ENCODE measurements at regions not wholly inside any gene's neighbourhood (a gene's known extent, or its start where the extent isn't known, plus 50 kb on each side); places are given as distances from the start of the nearest gene placed in this dataset.

DNA sequence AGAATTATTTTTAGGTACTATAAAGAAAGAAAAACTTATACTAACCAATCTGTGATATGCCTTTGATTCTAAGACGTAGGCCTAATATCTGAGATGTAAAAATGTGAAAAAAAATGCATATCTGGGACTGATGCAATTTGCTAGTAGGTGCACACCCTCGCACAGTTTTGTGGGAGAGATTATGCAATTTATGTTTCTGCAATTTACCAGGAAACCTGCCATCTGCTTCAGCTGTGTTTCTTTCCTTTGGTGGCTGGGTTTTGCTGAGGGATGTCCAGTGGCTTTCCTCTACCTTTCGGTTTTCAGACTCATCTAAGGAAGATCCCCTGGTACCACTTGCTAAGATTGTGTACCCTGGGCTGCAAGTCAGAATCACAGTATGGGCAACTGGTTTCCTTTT, 186.9 kb downstream of the ZFP64 start:
- H3K4me1 ChIP-seq (ENCODE audit: insufficient read depth, low read length, poor library complexity, severe bottlenecking) = peaks cover 27% of the 10 kb centered on the region
- CTCF ChIA-PET (ENCODE audit: unreplicated experiment) = no interaction called here
- TF ChIP-seq, protein P1, sequence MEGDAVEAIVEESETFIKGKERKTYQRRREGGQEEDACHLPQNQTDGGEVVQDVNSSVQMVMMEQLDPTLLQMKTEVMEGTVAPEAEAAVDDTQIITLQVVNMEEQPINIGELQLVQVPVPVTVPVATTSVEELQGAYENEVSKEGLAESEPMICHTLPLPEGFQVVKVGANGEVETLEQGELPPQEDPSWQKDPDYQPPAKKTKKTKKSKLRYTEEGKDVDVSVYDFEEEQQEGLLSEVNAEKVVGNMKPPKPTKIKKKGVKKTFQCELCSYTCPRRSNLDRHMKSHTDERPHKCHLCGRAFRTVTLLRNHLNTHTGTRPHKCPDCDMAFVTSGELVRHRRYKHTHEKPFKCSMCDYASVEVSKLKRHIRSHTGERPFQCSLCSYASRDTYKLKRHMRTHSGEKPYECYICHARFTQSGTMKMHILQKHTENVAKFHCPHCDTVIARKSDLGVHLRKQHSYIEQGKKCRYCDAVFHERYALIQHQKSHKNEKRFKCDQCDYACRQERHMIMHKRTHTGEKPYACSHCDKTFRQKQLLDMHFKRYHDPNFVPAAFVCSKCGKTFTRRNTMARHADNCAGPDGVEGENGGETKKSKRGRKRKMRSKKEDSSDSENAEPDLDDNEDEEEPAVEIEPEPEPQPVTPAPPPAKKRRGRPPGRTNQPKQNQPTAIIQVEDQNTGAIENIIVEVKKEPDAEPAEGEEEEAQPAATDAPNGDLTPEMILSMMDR (conservative IDR thresholded peaks at IDR 0.05; ENCODE audit: low read length) = no peak
- no peak for TF ChIP-seq EZH2phosphoT487 (IDR thresholded peaks at IDR 0.05; ENCODE audit: borderline replicate concordance, low read depth, low read length)
- H4K20me1 ChIP-seq (ENCODE audit: insufficient read depth, low read length) = no peaks in the 10 kb centered on the region
- DNase-seq (ENCODE audit: low spot score) = no peak
- POLR2A ChIA-PET = interaction anchor here (1.5 kb wide), 1 partner anchor 21 kb away, joined by 3 read pairs; no protein-coding TSS in a partner anchor
- BruUV-seq (replicated peaks) = no TSS peak
- H3K79me2 ChIP-seq (ENCODE audit: insufficient read depth, low read depth, low read length) = no peaks in the 10 kb centered on the region
- intact Hi-C loops (cut with micrococcal nuclease; ENCODE audit: unreplicated experiment) = no loop called here
- H2AFZ ChIP-seq (ENCODE audit: low read length) = peak overlapping the region; percentile 57; the same call in 1 of the 2 replicates
- no peaks in the 10 kb centered on the region for H3K9me2 ChIP-seq (ENCODE audit: insufficient read depth, low read length)
- H3K27ac ChIP-seq (ENCODE audit: low read depth, low read length, poor library complexity, severe bottlenecking) = no peak overlapping the region
- H3K9me3 ChIP-seq (ENCODE audit: low read length) = no peaks in the 10 kb centered on the region
- no peak overlapping the region for H3K4me2 ChIP-seq (ENCODE audit: low read length)
- H3K36me3 ChIP-seq (ENCODE audit: insufficient read depth, low read length) = no peaks in the 10 kb centered on the region
- no peak overlapping the region for H3K4me3 ChIP-seq (ENCODE audit: low read depth, low read length, poor library complexity, severe bottlenecking)

DNA sequence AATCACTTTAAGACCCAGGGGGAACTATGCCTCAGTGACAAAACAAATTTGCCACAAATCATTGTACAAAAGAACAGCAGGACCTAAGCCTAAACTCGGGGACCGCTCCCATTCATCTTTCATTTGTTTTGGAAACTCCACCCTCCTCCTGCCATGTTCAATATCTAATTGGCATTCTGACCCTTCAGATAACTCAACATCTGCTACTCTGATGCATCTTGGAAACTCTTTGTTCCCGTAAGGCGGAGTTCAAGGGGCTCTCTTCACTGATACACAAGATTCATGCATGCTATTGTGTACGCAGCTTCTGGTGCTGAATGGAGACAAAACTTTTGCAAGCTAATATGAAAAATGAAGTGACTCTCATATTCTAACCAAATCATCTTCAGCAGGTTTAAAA, 187.6 kb downstream of the ZFP64 start:
- Histone ChIP-seq H3K9me2 (ENCODE audit: insufficient read depth, low read length) (no peaks in the 10 kb centered on the region), H3K36me3 (ENCODE audit: insufficient read depth, low read length) (no peaks in the 10 kb centered on the region), H3K4me3 (ENCODE audit: low read depth, low read length, poor library complexity, severe bottlenecking) (no peak overlapping the region), H2AFZ (ENCODE audit: low read length) (peak overlapping the region; percentile 57; the same call in 1 of the 2 replicates), H3K4me1 (ENCODE audit: insufficient read depth, low read length, poor library complexity, severe bottlenecking) (peaks cover 27% of the 10 kb centered on the region), H4K20me1 (ENCODE audit: insufficient read depth, low read length) (no peaks in the 10 kb centered on the region), H3K27ac (ENCODE audit: low read depth, low read length, poor library complexity, severe bottlenecking) (no peak overlapping the region), H3K9me3 (ENCODE audit: low read length) (no peaks in the 10 kb centered on the region), H3K79me2 (ENCODE audit: insufficient read depth, low read depth, low read length) (no peaks in the 10 kb centered on the region), H3K4me2 (ENCODE audit: low read length) (peak overlapping the region; percentile 33)
- CTCF ChIA-PET (ENCODE audit: unreplicated experiment) = no interaction called here
- TF ChIP-seq, protein P1 (conservative IDR thresholded peaks at IDR 0.05; ENCODE audit: low read length) = no peak
- TF ChIP-seq EZH2phosphoT487 (IDR thresholded peaks at IDR 0.05; ENCODE audit: borderline replicate concordance, low read depth, low read length) = no peak
- POLR2A ChIA-PET = no interaction called here
- intact Hi-C loops (cut with micrococcal nuclease; ENCODE audit: unreplicated experiment) = no loop called here
- no TSS peak for BruUV-seq (replicated peaks)
- no peak for DNase-seq (ENCODE audit: low spot score)

DNA sequence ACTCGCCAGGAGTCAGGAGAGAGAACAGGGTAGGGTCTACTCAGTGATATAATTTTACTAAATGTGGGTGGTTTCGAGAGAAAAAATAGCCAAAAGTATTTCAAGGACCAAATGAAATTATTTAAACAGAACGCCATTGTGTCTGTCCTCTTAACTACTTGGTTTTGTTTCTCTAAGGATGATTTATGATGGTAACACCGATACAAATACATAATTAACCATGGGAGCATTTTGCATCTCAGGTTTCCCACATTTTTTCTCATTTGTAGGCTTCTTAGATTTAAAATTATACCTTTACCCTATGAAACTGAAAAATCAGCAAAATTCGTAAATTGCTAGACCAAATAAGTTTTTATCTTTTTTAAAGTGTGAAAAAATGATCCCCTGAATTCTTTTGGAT, 188.2 kb downstream of the ZFP64 start:
- TF ChIP-seq, protein P1 (conservative IDR thresholded peaks at IDR 0.05; ENCODE audit: low read length) = no peak
- TF ChIP-seq EZH2phosphoT487 (IDR thresholded peaks at IDR 0.05; ENCODE audit: borderline replicate concordance, low read depth, low read length) = no peak
- Histone ChIP-seq H3K4me1 (ENCODE audit: insufficient read depth, low read length, poor library complexity, severe bottlenecking) (peaks cover 27% of the 10 kb centered on the region), H3K4me3 (ENCODE audit: low read depth, low read length, poor library complexity, severe bottlenecking) (peak overlapping the region; percentile 3), H3K9me3 (ENCODE audit: low read length) (no peaks in the 10 kb centered on the region), H3K4me2 (ENCODE audit: low read length) (peak overlapping the region; percentile 33), H3K36me3 (ENCODE audit: insufficient read depth, low read length) (no peaks in the 10 kb centered on the region), H3K27ac (ENCODE audit: low read depth, low read length, poor library complexity, severe bottlenecking) (no peak overlapping the region), H3K9me2 (ENCODE audit: insufficient read depth, low read length) (no peaks in the 10 kb centered on the region), H3K79me2 (ENCODE audit: insufficient read depth, low read depth, low read length) (no peaks in the 10 kb centered on the region), H4K20me1 (ENCODE audit: insufficient read depth, low read length) (no peaks in the 10 kb centered on the region), H2AFZ (ENCODE audit: low read length) (peak overlapping the region; percentile 57; the same call in 1 of the 2 replicates)
- no TSS peak for BruUV-seq (replicated peaks)
- no peak for DNase-seq (ENCODE audit: low spot score)
- CTCF ChIA-PET (ENCODE audit: unreplicated experiment) = no interaction called here
- intact Hi-C loops (cut with micrococcal nuclease; ENCODE audit: unreplicated experiment) = no loop called here
- POLR2A ChIA-PET = no interaction called here
